ENCODE measurements at regions not wholly inside any gene's neighbourhood (a gene's known extent, or its start where the extent isn't known, plus 50 kb on each side); places are given as distances from the start of the nearest gene placed in this dataset.
"Not testable (repeated sequence)": the region's sequence is repeated elsewhere in the genome, so short reads cannot be mapped to it uniquely, and the experiment has no call there.

GRCh38 chr14:84894254-84894653 lies 635.7 kb upstream of the FLRT2 start:
- DNase-seq (ENCODE audit: insufficient read length, low spot score) (no peak), FAIRE-seq (no peak)
- TF ChIP-seq POU2F2 (IDR thresholded peaks at IDR 0.05; ENCODE audit: low read depth, low read length) (no peak), TAF1 (IDR thresholded peaks at IDR 0.05; ENCODE audit: low read depth, low read length) (no peak), POLR2A (IDR thresholded peaks at IDR 0.05; ENCODE audit: low read depth, low read length) (no peak), SPI1 (IDR thresholded peaks at IDR 0.05; ENCODE audit: low read depth, low read length) (no peak), POLR2AphosphoS5 (IDR thresholded peaks at IDR 0.05; ENCODE audit: low read depth, low read length) (no peak), PAX5 (IDR thresholded peaks at IDR 0.05; ENCODE audit: insufficient read depth, low read length, severe bottlenecking) (no peak)

GRCh38 chr14:84922370-84922769 lies 607.6 kb upstream of the FLRT2 start:
- FAIRE-seq (no peak), DNase-seq (ENCODE audit: insufficient read length, low spot score) (no peak)
- TF ChIP-seq POLR2AphosphoS5 (IDR thresholded peaks at IDR 0.05; ENCODE audit: low read depth, low read length) (no peak), SPI1 (IDR thresholded peaks at IDR 0.05; ENCODE audit: low read depth, low read length) (no peak), TAF1 (IDR thresholded peaks at IDR 0.05; ENCODE audit: low read depth, low read length) (no peak), POU2F2 (IDR thresholded peaks at IDR 0.05; ENCODE audit: low read depth, low read length) (no peak), PAX5 (IDR thresholded peaks at IDR 0.05; ENCODE audit: insufficient read depth, low read length, severe bottlenecking) (no peak), POLR2A (IDR thresholded peaks at IDR 0.05; ENCODE audit: low read depth, low read length) (no peak)

- no peak for DNase-seq (ENCODE audit: insufficient read length, low spot score)
- FAIRE-seq, result no peak
- no peak for TF ChIP-seq TAF1 (IDR thresholded peaks at IDR 0.05; ENCODE audit: low read depth, low read length)
- TF ChIP-seq POU2F2 (IDR thresholded peaks at IDR 0.05; ENCODE audit: low read depth, low read length), result no peak
- no peak for TF ChIP-seq SPI1 (IDR thresholded peaks at IDR 0.05; ENCODE audit: low read depth, low read length)
These were observed 603.3 kb upstream of the FLRT2 start for GRCh38 chr14:84926656-84927055.

- no peak for TF ChIP-seq SPI1 (IDR thresholded peaks at IDR 0.05; ENCODE audit: low read depth, low read length)
- TF ChIP-seq TAF1 (IDR thresholded peaks at IDR 0.05; ENCODE audit: low read depth, low read length), result no peak
- TF ChIP-seq POLR2A (IDR thresholded peaks at IDR 0.05; ENCODE audit: low read depth, low read length), result no peak
- no peak for TF ChIP-seq PAX5 (IDR thresholded peaks at IDR 0.05; ENCODE audit: insufficient read depth, low read length, severe bottlenecking)
- TF ChIP-seq POLR2AphosphoS5 (IDR thresholded peaks at IDR 0.05; ENCODE audit: low read depth, low read length), result no peak
- no peak for TF ChIP-seq POU2F2 (IDR thresholded peaks at IDR 0.05; ENCODE audit: low read depth, low read length)
- FAIRE-seq (no peak), DNase-seq (ENCODE audit: insufficient read length, low spot score) (no peak)
These were observed 602.7 kb upstream of the FLRT2 start for GRCh38 chr14:84927096-84927827.

- FAIRE-seq, result no peak
These were observed 600.9 kb upstream of the FLRT2 start for GRCh38 chr14:84929086-84929485.

GRCh38 chr14:84929834-84930233 lies 600.1 kb upstream of the FLRT2 start:
- TF ChIP-seq POLR2A (IDR thresholded peaks at IDR 0.05; ENCODE audit: low read depth, low read length) (no peak), POU2F2 (IDR thresholded peaks at IDR 0.05; ENCODE audit: low read depth, low read length) (no peak), PAX5 (IDR thresholded peaks at IDR 0.05; ENCODE audit: insufficient read depth, low read length, severe bottlenecking) (no peak), POLR2AphosphoS5 (IDR thresholded peaks at IDR 0.05; ENCODE audit: low read depth, low read length) (no peak), SPI1 (IDR thresholded peaks at IDR 0.05; ENCODE audit: low read depth, low read length) (no peak), TAF1 (IDR thresholded peaks at IDR 0.05; ENCODE audit: low read depth, low read length) (no peak)
- DNase-seq (ENCODE audit: insufficient read length, low spot score) (no peak), FAIRE-seq (no peak)

More at GRCh38 chr14:84929086-84929485, 600.9 kb upstream of the FLRT2 start:
- TF ChIP-seq POU2F2 (IDR thresholded peaks at IDR 0.05; ENCODE audit: low read depth, low read length) (no peak), POLR2AphosphoS5 (IDR thresholded peaks at IDR 0.05; ENCODE audit: low read depth, low read length) (no peak), PAX5 (IDR thresholded peaks at IDR 0.05; ENCODE audit: insufficient read depth, low read length, severe bottlenecking) (no peak)
- DNase-seq (ENCODE audit: insufficient read length, low spot score), result no peak

- FAIRE-seq, result no peak
- TF ChIP-seq POLR2A (IDR thresholded peaks at IDR 0.05; ENCODE audit: low read depth, low read length) (no peak), POU2F2 (IDR thresholded peaks at IDR 0.05; ENCODE audit: low read depth, low read length) (no peak), TAF1 (IDR thresholded peaks at IDR 0.05; ENCODE audit: low read depth, low read length) (no peak), PAX5 (IDR thresholded peaks at IDR 0.05; ENCODE audit: insufficient read depth, low read length, severe bottlenecking) (no peak), POLR2AphosphoS5 (IDR thresholded peaks at IDR 0.05; ENCODE audit: low read depth, low read length) (no peak), SPI1 (IDR thresholded peaks at IDR 0.05; ENCODE audit: low read depth, low read length) (no peak)
These were observed 592.9 kb upstream of the FLRT2 start for GRCh38 chr14:84937016-84937415.

GRCh38 chr14:84937449-84937848 lies 592.5 kb upstream of the FLRT2 start:
- FAIRE-seq (no peak), DNase-seq (ENCODE audit: insufficient read length, low spot score) (no peak)
- TF ChIP-seq POLR2A (IDR thresholded peaks at IDR 0.05; ENCODE audit: low read depth, low read length), result no peak
- no peak for TF ChIP-seq SPI1 (IDR thresholded peaks at IDR 0.05; ENCODE audit: low read depth, low read length)
- no peak for TF ChIP-seq POU2F2 (IDR thresholded peaks at IDR 0.05; ENCODE audit: low read depth, low read length)
- TF ChIP-seq POLR2AphosphoS5 (IDR thresholded peaks at IDR 0.05; ENCODE audit: low read depth, low read length), result no peak
- no peak for TF ChIP-seq PAX5 (IDR thresholded peaks at IDR 0.05; ENCODE audit: insufficient read depth, low read length, severe bottlenecking)
- no peak for TF ChIP-seq TAF1 (IDR thresholded peaks at IDR 0.05; ENCODE audit: low read depth, low read length)

More at GRCh38 chr14:84937016-84937415, 592.9 kb upstream of the FLRT2 start:
- no peak for DNase-seq (ENCODE audit: insufficient read length, low spot score)

GRCh38 chr14:84944901-84945300 lies 585.0 kb upstream of the FLRT2 start:
- not testable (repeated sequence) for FAIRE-seq

GRCh38 chr14:84959851-84960520 lies 570.0 kb upstream of the FLRT2 start:
- TF ChIP-seq POLR2A (IDR thresholded peaks at IDR 0.05; ENCODE audit: low read depth, low read length) (no peak), TAF1 (IDR thresholded peaks at IDR 0.05; ENCODE audit: low read depth, low read length) (no peak), POLR2AphosphoS5 (IDR thresholded peaks at IDR 0.05; ENCODE audit: low read depth, low read length) (no peak), POU2F2 (IDR thresholded peaks at IDR 0.05; ENCODE audit: low read depth, low read length) (no peak), PAX5 (IDR thresholded peaks at IDR 0.05; ENCODE audit: insufficient read depth, low read length, severe bottlenecking) (no peak), SPI1 (IDR thresholded peaks at IDR 0.05; ENCODE audit: low read depth, low read length) (no peak)
- no peak for DNase-seq (ENCODE audit: insufficient read length, low spot score)
- FAIRE-seq, result no peak

More at GRCh38 chr14:84944901-84945300, 585.0 kb upstream of the FLRT2 start:
- DNase-seq (ENCODE audit: insufficient read length, low spot score), result not testable (repeated sequence)

All from GM12891 (cell line).